PC-9 (cell line): ENCODE measurements at regions not wholly inside any gene's neighbourhood (a gene's known extent, or its start where the extent isn't known, plus 50 kb on each side); places are given as distances from the start of the nearest gene placed in this dataset.

Experiments used
- BruUV-seq: library from RNA; stranded (reverse); fragments of 400-500 nt; replicated peaks from 2 replicates; lab custom pipeline; 2021; lab: Mats Ljungman, UMichigan
- CTCF ChIA-PET: fragments of 300-600 bp; sonication (Branson Sonifier 250); formaldehyde crosslinking; loops from one replicate; lab custom pipeline; 2022; ENCODE audit warnings: antibody characterized with exemption; lab: Charles Lee
- POLR2A ChIA-PET: fragments of 300-600 bp; sonication (Branson Sonifier 250); formaldehyde crosslinking; loops from one replicate; lab custom pipeline; 2022; ENCODE audit warnings: antibody characterized with exemption; ENCODE audit not compliant: unreplicated experiment; lab: Charles Lee
- DNase-seq, 2 experiments: peaks; one replicate each; pipeline versions ENCODE4 v3.0.0 to v3.0.0-alpha.2; 2015 to 2022; ENCODE audit warnings: mixed read lengths in 1 of 2
- H2AFZ ChIP-seq: fragments of 200-600 bp; sonication (generic); 2 replicates; pipeline ENCODE4 v1.8.1; 2017; ENCODE audit warnings: antibody characterized with exemption
- H3F3A ChIP-seq: fragments of 200-600 bp; sonication (generic); 2 replicates; pipeline ENCODE4 v1.8.1; 2017; ENCODE audit warnings: antibody characterized with exemption, mild to moderate bottlenecking, low read depth; ENCODE audit not compliant: insufficient read depth
- H3K27ac ChIP-seq: fragments of 200-600 bp; sonication (generic); 2 replicates; pipeline ENCODE4 v1.6.1; 2016; ENCODE audit warnings: mixed run types
- H3K27me3 ChIP-seq: fragments of 200-600 bp; sonication (generic); 2 replicates; pipeline ENCODE4 v1.6.1; 2016; ENCODE audit warnings: low read depth, mixed run types; ENCODE audit not compliant: insufficient read depth
- H3K36me3 ChIP-seq: fragments of 200-600 bp; sonication (generic); 2 replicates; pipeline ENCODE4 v1.6.1; 2016; ENCODE audit warnings: low read depth, mixed run types
- H3K4me1 ChIP-seq: fragments of 200-600 bp; sonication (generic); replicated peaks from 2 replicates; pipeline ENCODE4 v1.6.1; 2016; ENCODE audit warnings: mixed run types; ENCODE audit not compliant: insufficient read depth
- H3K4me2 ChIP-seq: fragments of 200-600 bp; sonication (generic); 2 replicates; pipeline ENCODE4 v1.6.1; 2017; ENCODE audit warnings: mixed run types
- H3K4me3 ChIP-seq: fragments of 200-600 bp; sonication (generic); 2 replicates; pipeline ENCODE4 v1.6.1; 2016; ENCODE audit warnings: mixed run types
- H3K79me2 ChIP-seq: fragments of 200-600 bp; sonication (generic); 2 replicates; pipeline ENCODE4 v1.6.1; 2017; ENCODE audit warnings: low read depth, mixed run types
- H3K9me2 ChIP-seq: fragments of 200-600 bp; sonication (generic); 2 replicates; pipeline ENCODE4 v1.8.1; 2017; ENCODE audit warnings: mild to moderate bottlenecking; ENCODE audit not compliant: insufficient read depth
- H3K9me3 ChIP-seq: fragments of 200-600 bp; sonication (generic); 2 replicates; pipeline ENCODE4 v1.8.1; 2016; ENCODE audit warnings: low read depth; ENCODE audit not compliant: insufficient read depth
- H4K20me1 ChIP-seq: fragments of 200-600 bp; sonication (generic); 2 replicates; pipeline ENCODE4 v1.8.1; 2017; ENCODE audit not compliant: insufficient read depth
- EZH2 ChIP-seq: fragments of 200-600 bp; sonication (generic); IDR thresholded peaks from 2 replicates; pipeline ENCODE4 v1.8.0; 2017; ENCODE audit warnings: antibody characterized with exemption, low read depth
- intact Hi-C: fragments of 100-400 bp; cut with micrococcal nuclease; formaldehyde crosslinking; loops from one replicate; pipeline ENCODE4 v1.10.0; 2022; ENCODE audit not compliant: unreplicated experiment
- TF ChIP-seq, protein P1 (sequence below): fragments of 200-600 bp; sonication (generic); conservative IDR thresholded peaks from 2 replicates; pipeline ENCODE4 v1.6.1; 2017; ENCODE audit warnings: mixed run types, antibody characterized with exemption, mild to moderate bottlenecking, moderate library complexity

DNA sequence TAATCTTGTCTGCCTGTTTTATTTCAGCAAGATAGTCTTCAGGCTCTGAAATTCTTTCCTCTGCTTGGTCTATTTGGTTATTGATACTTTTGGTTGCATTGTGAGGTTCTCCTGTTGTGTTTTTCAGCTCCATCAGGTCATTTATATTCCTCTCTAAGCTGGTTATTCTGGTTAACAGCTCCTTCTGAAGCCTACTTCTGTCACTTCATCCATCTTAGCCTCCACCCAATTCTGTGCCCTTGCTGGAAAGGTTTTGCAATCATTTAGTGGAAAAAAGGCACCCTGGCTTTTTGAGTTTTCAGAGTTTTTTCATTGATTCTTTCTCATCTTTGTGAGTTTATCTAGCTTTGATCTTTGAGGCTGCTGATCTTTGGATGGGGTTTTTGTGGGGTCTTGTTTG is 647.7 kb downstream of the SPRY1 start:
- Histone ChIP-seq H4K20me1 (no peaks in the 10 kb centered on the region), H2AFZ (peak overlapping the region; percentile 70), H3K36me3 (no peaks in the 10 kb centered on the region), H3K9me2 (no peaks in the 10 kb centered on the region), H3K4me1 (peaks cover 15% of the 10 kb centered on the region), H3K27ac (no peak overlapping the region), H3K27me3 (no peaks in the 10 kb centered on the region), H3K79me2 (no peaks in the 10 kb centered on the region), H3F3A (no peaks in the 10 kb centered on the region), H3K4me3 (no peak overlapping the region), H3K4me2 (peak overlapping the region; percentile 50), H3K9me3 (no peaks in the 10 kb centered on the region)
- ChIA-PET CTCF (no interaction called here), POLR2A (no interaction called here)
- DNase-seq = no peak
- intact Hi-C loops = no loop called here
- TF ChIP-seq EZH2 = no peak
- TF ChIP-seq, protein P1, sequence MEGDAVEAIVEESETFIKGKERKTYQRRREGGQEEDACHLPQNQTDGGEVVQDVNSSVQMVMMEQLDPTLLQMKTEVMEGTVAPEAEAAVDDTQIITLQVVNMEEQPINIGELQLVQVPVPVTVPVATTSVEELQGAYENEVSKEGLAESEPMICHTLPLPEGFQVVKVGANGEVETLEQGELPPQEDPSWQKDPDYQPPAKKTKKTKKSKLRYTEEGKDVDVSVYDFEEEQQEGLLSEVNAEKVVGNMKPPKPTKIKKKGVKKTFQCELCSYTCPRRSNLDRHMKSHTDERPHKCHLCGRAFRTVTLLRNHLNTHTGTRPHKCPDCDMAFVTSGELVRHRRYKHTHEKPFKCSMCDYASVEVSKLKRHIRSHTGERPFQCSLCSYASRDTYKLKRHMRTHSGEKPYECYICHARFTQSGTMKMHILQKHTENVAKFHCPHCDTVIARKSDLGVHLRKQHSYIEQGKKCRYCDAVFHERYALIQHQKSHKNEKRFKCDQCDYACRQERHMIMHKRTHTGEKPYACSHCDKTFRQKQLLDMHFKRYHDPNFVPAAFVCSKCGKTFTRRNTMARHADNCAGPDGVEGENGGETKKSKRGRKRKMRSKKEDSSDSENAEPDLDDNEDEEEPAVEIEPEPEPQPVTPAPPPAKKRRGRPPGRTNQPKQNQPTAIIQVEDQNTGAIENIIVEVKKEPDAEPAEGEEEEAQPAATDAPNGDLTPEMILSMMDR = no peak
- no TSS peak for BruUV-seq

DNA sequence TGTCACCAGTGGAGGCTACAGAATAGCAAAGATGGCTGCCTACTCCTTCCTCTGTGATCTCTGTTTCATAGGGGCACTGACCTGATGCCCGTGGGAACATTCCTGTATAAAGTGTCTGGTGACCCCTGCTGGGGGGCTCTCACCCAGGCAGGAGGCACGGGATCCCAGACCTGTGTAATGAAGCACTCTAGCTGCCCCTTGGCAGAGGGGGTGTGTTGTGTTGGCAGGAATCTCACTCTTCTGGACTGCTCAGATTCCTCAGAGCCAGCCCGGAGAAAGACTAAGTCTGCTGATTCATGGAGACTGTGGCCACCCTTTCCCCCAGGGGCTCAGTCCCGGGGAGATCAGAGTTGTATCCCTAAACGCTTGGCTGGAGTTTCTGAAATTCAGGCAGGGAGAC is 648.3 kb downstream of the SPRY1 start:
- Histone ChIP-seq H3K27ac (no peak overlapping the region), H4K20me1 (no peaks in the 10 kb centered on the region), H3K4me3 (no peak overlapping the region), H3K9me2 (no peaks in the 10 kb centered on the region), H3K36me3 (no peaks in the 10 kb centered on the region), H3K9me3 (no peaks in the 10 kb centered on the region), H3F3A (no peaks in the 10 kb centered on the region), H3K79me2 (no peaks in the 10 kb centered on the region), H3K27me3 (no peaks in the 10 kb centered on the region), H2AFZ (peak overlapping the region; percentile 70), H3K4me1 (peaks cover 15% of the 10 kb centered on the region), H3K4me2 (peak overlapping the region; percentile 50)
- DNase-seq = peak; percentile 71 to 75
- POLR2A ChIA-PET = no interaction called here
- CTCF ChIA-PET = no interaction called here
- intact Hi-C loops = no loop called here
- TF ChIP-seq, protein P1 = no peak
- TF ChIP-seq EZH2 = no peak
- BruUV-seq = no TSS peak

DNA sequence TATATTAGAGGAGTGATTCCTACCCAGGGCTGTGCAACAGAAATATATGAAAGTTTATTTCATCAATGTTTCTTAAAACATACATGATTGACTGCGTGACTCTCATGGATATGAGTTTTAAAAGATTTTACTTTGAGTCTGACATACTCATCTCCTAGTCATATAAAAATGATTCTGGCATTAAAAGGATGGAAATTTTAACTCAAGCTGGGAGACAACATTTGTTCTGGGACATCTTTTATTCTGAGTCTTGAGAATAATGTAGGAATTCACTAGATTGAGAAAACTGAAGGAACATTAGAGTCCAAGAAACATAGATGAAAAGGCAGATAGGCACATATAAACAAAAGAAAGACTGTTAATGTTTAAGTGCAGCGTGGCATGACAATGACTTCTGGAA is 649.6 kb downstream of the SPRY1 start:
- intact Hi-C loops = no loop called here
- DNase-seq = no peak
- ChIA-PET POLR2A (no interaction called here), CTCF (no interaction called here)
- Histone ChIP-seq H3K9me3 (no peaks in the 10 kb centered on the region), H3K79me2 (no peaks in the 10 kb centered on the region), H3K4me3 (no peak overlapping the region), H3K4me2 (no peak overlapping the region), H3K27me3 (no peaks in the 10 kb centered on the region), H3K36me3 (no peaks in the 10 kb centered on the region), H4K20me1 (no peaks in the 10 kb centered on the region), H2AFZ (no peak overlapping the region), H3K4me1 (peaks cover 15% of the 10 kb centered on the region), H3K27ac (no peak overlapping the region), H3K9me2 (no peaks in the 10 kb centered on the region), H3F3A (no peaks in the 10 kb centered on the region)
- no TSS peak for BruUV-seq
- TF ChIP-seq, protein P1 = no peak
- TF ChIP-seq EZH2 = no peak
